OCI-LY1 (cell line): ENCODE measurements at regions not wholly inside any gene's neighbourhood (a gene's known extent, or its start where the extent isn't known, plus 50 kb on each side); places are given as distances from the start of the nearest gene placed in this dataset.
A peak's percentile ranks its signal among the peaks of the same experiment; 100 is the strongest.

Source experiments
- H2AFZ ChIP-seq: fragments of 200-600 bp; sonication (generic), shearing (Covaris generic); 2 replicates; pipeline ENCODE4 v1.6.0; 2014; ENCODE audit warnings: antibody characterized with exemption, mild to moderate bottlenecking, low read length
- H3F3A ChIP-seq: fragments of 200-600 bp; sonication (generic), shearing (Covaris generic); 2 replicates; pipeline ENCODE4 v1.6.0; 2014; ENCODE audit warnings: mild to moderate bottlenecking, antibody characterized with exemption, low read length, moderate library complexity; ENCODE audit not compliant: insufficient read depth
- H3K27ac ChIP-seq: fragments of 200-600 bp; sonication (generic); 2 replicates; pipeline ENCODE4 v1.5.1; 2014; ENCODE audit warnings: low read length, mixed run types, mild to moderate bottlenecking, low read depth; ENCODE audit not compliant: poor library complexity, severe bottlenecking
- H3K27me3 ChIP-seq: fragments of 200-600 bp; sonication (generic); 2 replicates; pipeline ENCODE4 v1.6.0; 2014; ENCODE audit warnings: antibody characterized with exemption, mild to moderate bottlenecking, low read length, moderate library complexity; ENCODE audit not compliant: insufficient read depth
- H3K36me3 ChIP-seq: fragments of 200-600 bp; sonication (generic); 2 replicates; pipeline ENCODE4 v1.6.1; 2014; ENCODE audit warnings: mild to moderate bottlenecking, antibody characterized with exemption, low read length, moderate library complexity, mixed read lengths; ENCODE audit not compliant: insufficient read depth
- H3K4me1 ChIP-seq: fragments of 200-600 bp; sonication (generic); 2 replicates; pipeline ENCODE4 v1.5.1; 2014; ENCODE audit warnings: mild to moderate bottlenecking, low read length, moderate library complexity; ENCODE audit not compliant: insufficient read depth, severe bottlenecking
- H3K4me2 ChIP-seq: fragments of 200-600 bp; sonication (generic), shearing (Covaris generic); 2 replicates; pipeline ENCODE4 v1.6.1; 2014; ENCODE audit warnings: low read length
- H3K4me3 ChIP-seq: fragments of 200-600 bp; sonication (generic); 2 replicates; pipeline ENCODE4 v1.5.1; 2014; ENCODE audit warnings: low read length, low read depth, mild to moderate bottlenecking, mixed read lengths; ENCODE audit not compliant: poor library complexity, severe bottlenecking
- H3K79me2 ChIP-seq: fragments of 200-600 bp; shearing (Covaris generic); 2 replicates; pipeline ENCODE4 v1.6.1; 2016; ENCODE audit warnings: mixed run types, low read length, mixed read lengths; ENCODE audit not compliant: insufficient read depth
- H3K9ac ChIP-seq: fragments of 200-600 bp; sonication (generic), shearing (Covaris generic); 2 replicates; pipeline ENCODE4 v1.6.1; 2014; ENCODE audit warnings: mild to moderate bottlenecking, low read length, mixed read lengths
- H3K9me2 ChIP-seq: fragments of 200-600 bp; sonication (generic), shearing (Covaris generic); 2 replicates; pipeline ENCODE4 v1.6.1; 2014; ENCODE audit warnings: low read depth, mild to moderate bottlenecking, low read length, mixed read lengths
- H3K9me3 ChIP-seq: fragments of 200-600 bp; shearing (Covaris generic); 2 replicates; pipeline ENCODE4 v1.6.1; 2014; ENCODE audit warnings: low read length, mixed read lengths
- H4K20me1 ChIP-seq: fragments of 200-600 bp; sonication (generic), shearing (Covaris generic); 2 replicates; pipeline ENCODE4 v1.6.0; 2016; ENCODE audit warnings: mild to moderate bottlenecking, low read length; ENCODE audit not compliant: insufficient read depth
- EZH2 ChIP-seq: fragments of 200-600 bp; sonication (generic), shearing (Covaris generic); IDR thresholded peaks from 2 replicates; pipeline ENCODE4 v1.8.0; 2017; ENCODE audit warnings: borderline replicate concordance, mixed run types, mild to moderate bottlenecking, antibody characterized with exemption, low read length, moderate library complexity, mixed read lengths
- TF ChIP-seq, protein P1 (sequence below): fragments of 200-600 bp; sonication (generic), shearing (Covaris generic); IDR thresholded peaks from 2 replicates; pipeline ENCODE4 v1.5.1; 2017; ENCODE audit warnings: mild to moderate bottlenecking, antibody characterized with exemption, low read length, moderate library complexity, mixed read lengths

DNA sequence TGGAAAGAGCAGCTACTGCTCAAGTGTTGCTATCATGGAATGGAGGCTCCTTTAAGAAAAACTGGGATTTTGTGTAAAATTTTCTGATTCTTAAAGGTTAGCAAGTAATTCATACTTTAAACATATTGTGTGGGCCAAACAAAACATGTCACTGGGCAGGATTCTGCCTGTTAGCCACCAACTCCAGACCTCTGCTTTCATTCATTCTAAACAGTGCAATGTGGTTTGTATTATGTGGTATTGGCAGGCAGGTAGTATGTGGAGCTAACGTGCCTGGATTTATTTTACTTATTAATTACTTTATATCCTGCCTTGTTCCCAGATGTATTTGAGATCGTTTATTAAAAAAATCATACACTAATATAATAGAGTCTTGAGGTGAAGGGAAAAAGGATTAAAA lies 1521.3 kb upstream of the ACVR2A start:
- Histone ChIP-seq H3K4me1 (no peaks in the 10 kb centered on the region), H2AFZ (no peak overlapping the region), H3K79me2 (no peaks in the 10 kb centered on the region), H3K27ac (no peak overlapping the region), H3K27me3 (no peaks in the 10 kb centered on the region), H3K9me3 (no peaks in the 10 kb centered on the region), H3K4me2 (no peak overlapping the region), H3F3A (no peaks in the 10 kb centered on the region), H3K9me2 (no peaks in the 10 kb centered on the region), H3K4me3 (no peak overlapping the region), H3K9ac (no peak overlapping the region), H4K20me1 (no peaks in the 10 kb centered on the region), H3K36me3 (no peaks in the 10 kb centered on the region)
- no peak for TF ChIP-seq EZH2
- TF ChIP-seq, protein P1, sequence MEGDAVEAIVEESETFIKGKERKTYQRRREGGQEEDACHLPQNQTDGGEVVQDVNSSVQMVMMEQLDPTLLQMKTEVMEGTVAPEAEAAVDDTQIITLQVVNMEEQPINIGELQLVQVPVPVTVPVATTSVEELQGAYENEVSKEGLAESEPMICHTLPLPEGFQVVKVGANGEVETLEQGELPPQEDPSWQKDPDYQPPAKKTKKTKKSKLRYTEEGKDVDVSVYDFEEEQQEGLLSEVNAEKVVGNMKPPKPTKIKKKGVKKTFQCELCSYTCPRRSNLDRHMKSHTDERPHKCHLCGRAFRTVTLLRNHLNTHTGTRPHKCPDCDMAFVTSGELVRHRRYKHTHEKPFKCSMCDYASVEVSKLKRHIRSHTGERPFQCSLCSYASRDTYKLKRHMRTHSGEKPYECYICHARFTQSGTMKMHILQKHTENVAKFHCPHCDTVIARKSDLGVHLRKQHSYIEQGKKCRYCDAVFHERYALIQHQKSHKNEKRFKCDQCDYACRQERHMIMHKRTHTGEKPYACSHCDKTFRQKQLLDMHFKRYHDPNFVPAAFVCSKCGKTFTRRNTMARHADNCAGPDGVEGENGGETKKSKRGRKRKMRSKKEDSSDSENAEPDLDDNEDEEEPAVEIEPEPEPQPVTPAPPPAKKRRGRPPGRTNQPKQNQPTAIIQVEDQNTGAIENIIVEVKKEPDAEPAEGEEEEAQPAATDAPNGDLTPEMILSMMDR, result no peak

GRCh38 chr2:146321175-146321574 lies 1523.7 kb upstream of the ACVR2A start:
- TF ChIP-seq EZH2, result no peak
- TF ChIP-seq, protein P1, result no peak
- H3K79me2 ChIP-seq, result no peaks in the 10 kb centered on the region
- peaks cover 7% of the 10 kb centered on the region for H3K4me1 ChIP-seq
- no peaks in the 10 kb centered on the region for H3K27me3 ChIP-seq
- H3K27ac ChIP-seq, result no peak overlapping the region
- H3K4me3 ChIP-seq, result no peak overlapping the region
- H4K20me1 ChIP-seq, result no peaks in the 10 kb centered on the region
- no peak overlapping the region for H2AFZ ChIP-seq
- no peak overlapping the region for H3K4me2 ChIP-seq
- no peaks in the 10 kb centered on the region for H3K36me3 ChIP-seq
- H3K9me2 ChIP-seq, result no peaks in the 10 kb centered on the region
- no peaks in the 10 kb centered on the region for H3F3A ChIP-seq
- H3K9me3 ChIP-seq, result no peaks in the 10 kb centered on the region
- no peak overlapping the region for H3K9ac ChIP-seq

- Histone ChIP-seq H3K36me3 (no peaks in the 10 kb centered on the region), H4K20me1 (no peaks in the 10 kb centered on the region), H3K27ac (no peak overlapping the region), H3K9me2 (no peaks in the 10 kb centered on the region), H3K9me3 (no peaks in the 10 kb centered on the region), H3K9ac (no peak overlapping the region), H3K27me3 (no peaks in the 10 kb centered on the region), H3K4me2 (no peak overlapping the region), H3K79me2 (no peaks in the 10 kb centered on the region), H3K4me3 (no peak overlapping the region), H3F3A (no peaks in the 10 kb centered on the region), H3K4me1 (peaks cover 11% of the 10 kb centered on the region), H2AFZ (peak overlapping the region; percentile 87; the same call in 1 of the 2 replicates)
- TF ChIP-seq EZH2, result no peak
- TF ChIP-seq, protein P1, result no peak
These were observed 1526.9 kb upstream of the ACVR2A start for GRCh38 chr2:146317959-146318358.
